Coronary artery (tissue), 2 donors: ENCODE measurements at regions not wholly inside any gene's neighbourhood (a gene's known extent, or its start where the extent isn't known, plus 50 kb on each side); places are given as distances from the start of the nearest gene placed in this dataset.
A peak's percentile ranks its signal among the peaks of the same experiment; 100 is the strongest.
"Not testable (repeated sequence)": the region's sequence is repeated elsewhere in the genome, so short reads cannot be mapped to it uniquely, and the experiment has no call there.

Experiments used
- DNase-seq: peaks from one replicate; pipeline ENCODE4 v3.0.0-alpha.2; 2017; ENCODE audit warnings: low spot score
- H3K27ac ChIP-seq, 2 donors: fragments of 200-600 bp; sonication (generic); one replicate each; pipeline ENCODE4 v1.5.1; 2016 to 2019
- H3K4me3 ChIP-seq: fragments of 200-600 bp; sonication (generic); 2 replicates; pipeline ENCODE4 v1.5.1; 2016; ENCODE audit warnings: mild to moderate bottlenecking, moderate library complexity

- H3K27ac ChIP-seq, H3K4me3 ChIP-seq: not testable (repeated sequence)
- DNase-seq: peak; percentile 56
Measured at GRCh38 chr21:5117666-5118295, 5403.6 kb upstream of the TPTE start.

- not testable (repeated sequence) for DNase-seq, H3K27ac ChIP-seq, H3K4me3 ChIP-seq
Measured at GRCh38 chr21:5118296-5118679, 5403.1 kb upstream of the TPTE start.

- not testable (repeated sequence) for H3K4me3 ChIP-seq, H3K27ac ChIP-seq
- peak; percentile 58 for DNase-seq
Measured at GRCh38 chr21:5119179-5119578, 5402.2 kb upstream of the TPTE start.

GRCh38 chr21:5121399-5121798, 5400.0 kb upstream of the TPTE start:
- H3K4me3 ChIP-seq, DNase-seq: not testable (repeated sequence)
- peak overlapping the region in 1 of 2 donors; percentile 75 for H3K27ac ChIP-seq

- peak overlapping the region in 1 of 2 donors; percentile 71 for H3K27ac ChIP-seq
- H3K4me3 ChIP-seq, DNase-seq: not testable (repeated sequence)
Measured at GRCh38 chr21:5121849-5122248, 5399.5 kb upstream of the TPTE start.

GRCh38 chr21:5123655-5124054, 5397.7 kb upstream of the TPTE start:
- not testable (repeated sequence) for DNase-seq, H3K4me3 ChIP-seq, H3K27ac ChIP-seq

- peak; percentile 91 for DNase-seq
- Histone ChIP-seq H3K4me3 (peak overlapping the region; percentile 76), H3K27ac (peak overlapping the region in 1 of 2 donors; percentile 83)
Measured at GRCh38 chr21:5128261-5128660, 5393.1 kb upstream of the TPTE start.

GRCh38 chr21:5133824-5134223, 5387.6 kb upstream of the TPTE start:
- not testable (repeated sequence) for H3K4me3 ChIP-seq, H3K27ac ChIP-seq, DNase-seq

- not testable (repeated sequence) for H3K4me3 ChIP-seq, H3K27ac ChIP-seq, DNase-seq
Measured at GRCh38 chr21:5136406-5136805, 5385.0 kb upstream of the TPTE start.

- H3K27ac ChIP-seq, DNase-seq, H3K4me3 ChIP-seq: not testable (repeated sequence)
Measured at GRCh38 chr21:5137006-5137405, 5384.4 kb upstream of the TPTE start.

GRCh38 chr21:5138687-5139086, 5382.7 kb upstream of the TPTE start:
- not testable (repeated sequence) for H3K4me3 ChIP-seq, DNase-seq, H3K27ac ChIP-seq

GRCh38 chr21:5139528-5139927, 5381.9 kb upstream of the TPTE start:
- H3K4me3 ChIP-seq, H3K27ac ChIP-seq: not testable (repeated sequence)

GRCh38 chr21:5143011-5143410, 5378.4 kb upstream of the TPTE start:
- not testable (repeated sequence) for H3K27ac ChIP-seq, DNase-seq, H3K4me3 ChIP-seq

More at GRCh38 chr21:5139528-5139927, 5381.9 kb upstream of the TPTE start:
- DNase-seq: not testable (repeated sequence)

GRCh38 chr21:5144731-5145130, 5376.7 kb upstream of the TPTE start:
- H3K4me3 ChIP-seq, DNase-seq, H3K27ac ChIP-seq: not testable (repeated sequence)

GRCh38 chr21:5147685-5148084, 5373.7 kb upstream of the TPTE start:
- not testable (repeated sequence) for DNase-seq, H3K27ac ChIP-seq, H3K4me3 ChIP-seq

GRCh38 chr21:5149222-5149621, 5372.2 kb upstream of the TPTE start:
- not testable (repeated sequence) for H3K4me3 ChIP-seq, DNase-seq, H3K27ac ChIP-seq

- peak overlapping the region; percentile 67 for H3K4me3 ChIP-seq
- H3K27ac ChIP-seq: peak overlapping the region in 1 of 2 donors; percentile 76
- not testable (repeated sequence) for DNase-seq
Measured at GRCh38 chr21:5153842-5154640, 5367.3 kb upstream of the TPTE start.

- peak; percentile 80 for DNase-seq
- Histone ChIP-seq H3K27ac (peak overlapping the region in 1 of 2 donors; percentile 76), H3K4me3 (peak overlapping the region; percentile 67)
Measured at GRCh38 chr21:5154641-5154982, 5366.8 kb upstream of the TPTE start.

- not testable (repeated sequence) for H3K4me3 ChIP-seq, H3K27ac ChIP-seq, DNase-seq
Measured at GRCh38 chr21:5162693-5163574, 5358.4 kb upstream of the TPTE start.
